SH-SY5Y (cell line): ENCODE measurements at regions not wholly inside any gene's neighbourhood (a gene's known extent, or its start where the extent isn't known, plus 50 kb on each side); places are given as distances from the start of the nearest gene placed in this dataset.

ENCODE experiments used
- GATA2 ChIP-seq: IDR thresholded peaks from 2 replicates; pipeline ENCODE4 v1.6.1; 2011; ENCODE audit warnings: mild to moderate bottlenecking, low read depth, low read length
- GATA3 ChIP-seq: IDR thresholded peaks from 2 replicates; pipeline ENCODE4 v1.6.1; 2011; ENCODE audit warnings: low read depth, mild to moderate bottlenecking, low read length, moderate library complexity

DNA sequence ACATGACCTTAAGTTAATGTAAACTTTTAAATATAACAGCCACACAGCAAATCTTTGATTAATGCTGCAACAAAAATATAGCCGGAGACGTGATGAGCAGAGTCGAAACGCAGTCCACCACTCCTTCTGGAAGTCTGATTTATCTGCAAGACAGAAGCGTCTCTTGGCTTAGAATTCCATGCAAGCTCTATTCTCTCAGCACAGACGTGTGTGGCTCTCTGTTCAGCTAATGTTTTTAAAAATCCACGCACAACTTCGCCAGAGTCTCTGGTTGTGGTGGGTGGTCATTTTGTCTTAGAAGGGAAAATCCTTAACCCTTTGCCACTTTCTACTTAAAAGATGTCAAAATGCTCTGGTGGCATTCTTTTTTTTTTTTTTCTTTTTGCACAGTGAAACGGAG, 438.0 kb upstream of the MGMT start:
- TF ChIP-seq GATA2 (no peak), GATA3 (no peak)
